DMS114 treated with DMSO at 0.1 percent for 48 hours (cell line): ENCODE measurements at regions not wholly inside any gene's neighbourhood (a gene's known extent, or its start where the extent isn't known, plus 50 kb on each side); places are given as distances from the start of the nearest gene placed in this dataset.
"Not testable (repeated sequence)": the region's sequence is repeated elsewhere in the genome, so short reads cannot be mapped to it uniquely, and the experiment has no call there.

Source experiments
- DNase-seq: peaks from one replicate; lab custom pipeline; 2025; ENCODE audit not compliant: unreplicated experiment; lab: John Stamatoyannopoulos, UW

DNA sequence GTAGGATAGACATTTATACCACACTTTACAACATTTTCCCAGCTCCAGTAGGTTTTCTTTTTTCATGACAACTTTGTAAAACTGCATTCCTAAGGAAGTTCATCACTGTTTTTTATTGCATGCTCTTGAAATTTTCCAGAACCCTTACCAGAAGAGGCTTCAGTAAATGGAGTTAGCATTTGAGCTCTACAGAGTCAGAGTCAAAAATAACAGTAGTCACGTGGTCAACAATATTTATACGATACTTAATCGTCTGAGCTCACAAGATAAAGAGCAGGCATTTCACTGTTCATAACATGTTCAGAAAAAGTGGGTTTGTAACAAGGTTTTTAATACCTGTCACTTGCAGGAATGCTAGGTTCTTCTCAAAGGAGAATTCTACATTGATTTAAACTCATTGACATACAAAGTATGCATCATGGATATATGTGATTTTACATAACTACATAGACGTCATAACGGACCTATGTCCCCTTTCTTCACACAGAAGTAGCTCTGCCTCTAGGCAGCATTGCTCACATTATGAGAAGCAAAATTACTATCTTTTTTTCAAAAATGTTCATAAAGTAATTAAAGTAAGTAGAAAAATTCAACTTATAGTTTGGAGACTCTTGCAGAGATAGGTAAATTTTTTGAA, 187.0 kb upstream of the COL3A1 start:
- DNase-seq = no peak

DNA sequence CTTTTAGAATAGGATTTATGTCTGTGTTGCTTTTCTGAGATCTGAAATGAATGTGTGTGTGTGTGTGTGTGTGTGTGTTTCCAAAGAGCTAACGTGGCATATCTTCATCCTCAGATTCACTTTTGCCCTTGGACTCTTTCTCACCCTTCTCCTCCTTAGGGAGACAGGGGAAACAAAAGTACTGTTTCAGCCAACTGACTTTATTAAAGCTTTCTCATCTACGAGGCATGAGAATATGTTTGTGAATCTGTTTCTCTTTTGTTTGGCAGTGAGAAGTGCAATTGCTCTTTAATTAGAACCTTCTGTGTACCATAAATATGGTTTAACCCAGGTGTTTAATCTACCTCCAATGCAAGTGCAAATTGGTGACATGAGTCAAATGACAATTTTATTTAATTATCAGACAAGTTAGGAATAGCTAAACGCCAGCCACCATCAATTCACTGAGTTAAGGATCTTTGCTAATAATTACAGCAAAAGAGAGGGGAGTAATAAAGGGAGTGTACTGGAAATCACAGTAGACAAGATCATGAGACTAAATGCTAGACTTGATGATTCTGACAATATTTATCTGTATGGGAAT, 186.4 kb upstream of the COL3A1 start:
- no peak for DNase-seq

DNA sequence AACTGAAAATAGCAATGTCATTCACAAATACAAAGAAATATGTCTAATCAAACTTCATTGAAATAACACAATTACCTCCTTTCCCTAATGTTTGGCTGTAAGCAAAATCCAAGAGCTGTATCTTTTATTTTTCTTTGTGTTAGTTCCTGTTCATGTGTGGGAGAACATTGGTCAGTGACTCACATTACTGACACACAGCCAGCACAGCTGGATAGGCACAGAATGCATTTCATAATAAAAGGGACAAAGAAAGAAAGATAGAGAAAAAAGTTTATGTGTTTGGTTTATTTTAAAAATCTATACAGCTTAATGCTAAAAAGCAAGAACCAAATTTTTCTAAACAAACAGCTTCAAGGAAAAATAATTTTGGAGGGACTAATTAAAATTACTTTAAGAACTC, 185.6 kb upstream of the COL3A1 start:
- DNase-seq = no peak

DNA sequence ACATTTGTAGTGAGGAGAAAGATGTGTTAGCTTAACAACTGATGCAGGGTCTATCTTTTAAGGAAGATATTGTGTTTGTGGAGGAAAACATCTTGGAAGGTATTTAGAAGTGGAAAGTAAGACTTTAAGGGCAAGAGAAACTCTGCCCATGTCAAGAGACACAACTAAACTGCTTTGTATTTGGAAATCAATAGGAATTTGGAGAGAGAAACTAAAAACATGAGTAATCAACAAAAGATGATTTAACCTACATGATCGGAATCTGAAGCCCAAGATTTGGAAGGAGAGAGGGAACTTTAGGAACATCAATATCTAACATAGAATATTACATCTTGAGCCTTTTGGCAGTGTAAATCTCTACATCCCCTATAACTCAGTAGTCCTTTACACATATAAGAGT, 184.2 kb upstream of the COL3A1 start:
- DNase-seq = no peak

DNA sequence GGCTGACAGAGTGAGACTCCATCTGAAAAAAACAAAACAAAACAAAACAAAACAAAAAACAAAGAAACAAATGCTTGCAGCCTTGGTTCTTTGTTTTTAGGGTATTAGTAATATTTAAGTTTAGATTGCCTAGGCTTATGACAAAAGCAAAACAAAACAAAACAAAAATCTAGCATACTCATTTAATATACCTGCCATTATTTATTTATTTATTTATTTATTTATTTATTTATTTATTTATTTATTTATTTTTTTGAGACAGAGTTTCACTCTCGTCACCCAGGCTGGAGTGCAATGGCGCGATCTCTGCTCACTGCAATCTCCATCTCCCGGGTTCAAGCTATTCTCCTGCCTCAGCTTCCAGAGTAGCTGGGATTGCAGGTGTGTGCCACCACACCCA, 179.7 kb upstream of the COL3A1 start:
- not testable (repeated sequence) for DNase-seq

DNA sequence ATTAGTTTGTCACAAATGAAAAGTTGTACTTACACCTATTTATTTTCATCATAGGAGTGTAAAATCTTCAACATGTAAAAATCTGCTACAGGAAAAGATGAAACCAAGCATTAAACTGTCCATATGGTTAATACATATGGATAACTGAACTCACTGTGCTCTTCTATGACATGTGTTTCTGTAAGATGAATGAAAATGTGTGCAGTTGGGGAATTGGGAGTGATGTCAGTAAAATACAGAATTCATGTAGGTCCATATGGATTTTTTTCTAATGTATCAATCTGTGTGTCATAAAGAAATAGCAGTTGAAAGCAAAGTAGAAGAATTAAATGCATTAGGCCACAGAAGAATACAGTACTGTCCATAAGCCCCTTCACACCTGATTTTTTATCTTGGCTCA, 178.4 kb upstream of the COL3A1 start:
- DNase-seq = no peak

DNA sequence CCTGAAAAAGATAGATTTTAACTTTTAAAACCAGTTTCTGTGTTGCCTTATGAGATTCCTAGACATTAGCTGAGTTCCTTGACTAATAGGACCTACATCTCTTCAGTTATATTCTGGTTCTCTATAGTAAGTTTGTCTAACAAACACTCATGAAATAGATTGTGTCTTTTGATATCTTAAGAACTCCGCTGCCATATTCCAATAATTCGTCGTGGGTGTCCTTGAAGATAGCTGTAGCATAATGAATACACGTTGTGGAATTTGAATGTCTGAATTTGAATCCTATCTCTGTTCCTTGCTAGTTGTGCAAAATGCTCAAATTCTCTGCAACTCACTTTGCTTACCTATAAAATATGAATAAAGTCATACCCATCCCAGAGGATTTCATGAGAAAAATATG, 176.8 kb upstream of the COL3A1 start:
- DNase-seq = no peak

DNA sequence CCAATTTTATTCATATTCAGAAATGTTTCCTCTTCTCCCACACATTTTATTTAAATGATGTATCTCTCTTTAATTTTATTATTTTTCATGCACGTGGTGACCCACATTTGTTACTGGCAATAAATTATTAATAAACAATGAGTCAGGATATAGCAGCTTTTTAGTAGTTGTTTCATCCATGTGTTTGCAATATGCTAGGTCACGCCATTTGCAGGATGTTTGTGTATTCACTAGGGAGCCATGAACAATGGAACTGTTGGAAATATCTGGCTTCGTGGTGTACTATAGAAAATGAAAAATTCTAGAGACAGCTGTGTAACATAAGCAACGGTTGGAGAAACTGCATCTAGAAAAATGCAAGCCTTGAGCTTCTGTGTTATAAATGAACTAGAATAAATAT, 176.0 kb upstream of the COL3A1 start:
- DNase-seq = no peak

DNA sequence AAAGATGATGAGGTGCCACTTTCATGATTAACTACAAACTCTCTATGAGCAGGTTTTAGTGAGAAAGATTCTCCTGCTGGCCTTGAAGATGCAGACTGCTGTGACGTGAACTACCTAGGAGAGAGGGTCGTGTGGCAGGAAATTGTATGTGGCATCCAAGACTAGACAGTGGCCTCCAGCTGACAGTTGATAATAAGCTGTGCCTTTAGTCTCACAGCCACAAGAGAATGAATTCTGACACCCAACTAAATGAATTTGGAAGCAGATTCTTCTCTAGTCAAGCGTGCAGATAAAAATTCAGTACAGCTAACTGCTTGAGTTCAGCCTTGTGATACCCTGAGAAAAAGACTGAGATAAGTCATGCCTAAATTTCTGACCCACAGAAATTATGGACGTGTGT, 169.0 kb upstream of the COL3A1 start:
- no peak for DNase-seq

DNA sequence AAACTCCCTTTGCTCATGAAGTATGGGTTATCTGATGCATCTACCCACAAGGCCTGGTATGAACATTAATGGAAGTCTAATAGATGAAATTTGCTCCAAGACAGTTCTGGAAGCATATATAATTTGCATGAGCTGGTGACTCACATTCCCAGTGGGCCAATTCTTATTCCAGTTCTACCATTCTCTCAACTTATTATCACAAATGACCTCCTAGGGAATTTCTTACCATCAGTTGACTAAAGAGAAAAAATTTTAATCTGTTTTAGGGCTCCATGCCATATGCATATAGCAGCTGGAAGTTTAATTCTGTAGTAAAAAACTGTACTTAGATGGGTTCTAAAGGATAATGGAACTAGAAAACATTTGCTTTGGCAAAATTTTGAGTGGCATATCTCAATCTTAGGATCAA, 165.2 kb upstream of the COL3A1 start:
- no peak for DNase-seq

DNA sequence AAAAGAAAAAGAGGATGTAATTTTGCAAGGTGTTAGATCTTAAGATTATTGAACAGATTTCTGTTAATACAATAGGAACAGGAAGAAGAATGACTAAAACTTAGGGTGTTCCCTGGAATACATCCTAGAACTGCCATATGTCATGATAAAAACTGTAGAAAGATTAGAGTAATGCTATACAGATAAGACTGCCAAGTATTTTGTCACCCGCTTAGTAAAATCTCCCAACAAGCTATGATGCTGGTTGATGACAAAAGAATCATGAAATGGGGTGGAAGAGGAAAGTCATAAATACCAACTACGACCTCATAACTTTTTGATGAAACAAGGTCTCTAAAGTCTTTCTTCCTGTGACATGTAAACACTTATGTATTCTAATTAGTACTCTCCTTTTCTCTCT, 163.6 kb upstream of the COL3A1 start:
- no peak for DNase-seq

DNA sequence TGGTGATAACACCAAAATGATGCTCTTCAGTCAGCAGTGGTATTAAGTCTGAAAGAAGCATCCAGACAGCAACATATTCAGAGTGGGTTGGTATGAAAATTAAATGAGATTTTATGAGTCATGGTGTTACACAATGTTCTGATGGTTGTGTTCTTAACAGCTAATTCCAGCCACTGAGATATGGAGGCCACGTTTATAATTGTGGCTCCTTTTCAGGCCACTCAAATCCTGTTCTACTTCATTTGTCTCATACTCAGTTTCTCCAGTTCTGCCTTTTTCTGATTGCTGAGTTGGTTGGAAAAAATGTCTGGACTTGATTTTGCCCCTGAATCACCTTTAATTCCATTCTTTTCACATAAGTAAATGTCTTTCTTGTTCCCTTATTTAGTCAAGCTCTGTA, 162.7 kb upstream of the COL3A1 start:
- DNase-seq = no peak

DNA sequence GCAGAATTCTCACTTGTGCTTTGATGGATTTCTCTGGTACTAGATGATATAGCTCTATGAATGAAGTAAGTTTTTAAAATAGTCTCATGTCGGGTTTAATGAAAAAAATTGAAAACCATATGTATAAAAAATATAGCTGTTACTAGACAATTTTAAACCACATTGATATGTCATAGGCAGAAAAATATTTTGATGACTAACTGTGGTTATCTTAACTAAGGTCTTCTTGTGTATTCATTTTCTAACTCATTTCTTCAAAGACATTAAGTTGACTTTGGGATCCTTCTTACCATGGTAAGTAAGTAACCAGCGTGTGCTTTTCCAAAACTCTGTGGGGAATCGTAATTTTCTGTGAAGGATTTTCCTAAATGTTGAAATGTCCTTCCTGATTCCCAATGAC, 160.9 kb upstream of the COL3A1 start:
- no peak for DNase-seq

DNA sequence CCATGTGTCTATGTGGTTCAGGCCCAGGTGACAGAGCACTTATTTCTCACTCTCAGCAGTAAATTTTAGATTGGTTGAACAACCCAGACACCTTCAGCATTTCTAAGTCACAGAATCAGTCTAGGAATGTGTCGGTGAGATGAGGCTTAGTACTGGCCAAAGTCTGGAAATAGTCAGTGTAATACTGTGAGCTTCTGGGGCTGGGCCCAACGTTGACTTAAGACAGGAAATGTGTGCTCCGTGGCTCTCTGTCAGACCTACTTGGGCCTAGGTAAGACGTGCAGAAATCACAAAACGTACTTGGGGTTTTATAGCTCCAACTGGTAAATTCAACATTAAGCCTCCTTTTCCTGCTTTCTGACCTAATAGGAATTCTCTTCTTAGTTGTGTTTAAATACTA, 160.3 kb upstream of the COL3A1 start:
- no peak for DNase-seq

DNA sequence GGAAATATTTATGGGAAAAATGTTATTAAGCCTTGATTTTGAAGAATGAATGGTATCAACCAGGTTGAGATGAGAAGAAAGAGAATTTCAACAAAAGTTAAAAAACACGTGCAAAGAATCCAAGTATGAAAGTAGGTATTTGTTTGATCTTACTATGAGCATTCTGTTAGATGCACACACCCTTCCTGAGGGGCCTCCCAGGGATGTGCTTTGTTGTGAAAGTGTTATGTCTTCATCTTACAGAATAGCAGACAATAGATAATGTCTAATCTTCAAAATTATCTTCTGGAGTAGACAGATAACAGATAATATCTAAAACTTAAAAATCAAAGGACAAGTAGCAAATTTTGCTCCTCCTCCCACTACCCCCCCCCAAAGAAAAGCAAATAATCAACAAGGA, 155.2 kb upstream of the COL3A1 start:
- DNase-seq = no peak

DNA sequence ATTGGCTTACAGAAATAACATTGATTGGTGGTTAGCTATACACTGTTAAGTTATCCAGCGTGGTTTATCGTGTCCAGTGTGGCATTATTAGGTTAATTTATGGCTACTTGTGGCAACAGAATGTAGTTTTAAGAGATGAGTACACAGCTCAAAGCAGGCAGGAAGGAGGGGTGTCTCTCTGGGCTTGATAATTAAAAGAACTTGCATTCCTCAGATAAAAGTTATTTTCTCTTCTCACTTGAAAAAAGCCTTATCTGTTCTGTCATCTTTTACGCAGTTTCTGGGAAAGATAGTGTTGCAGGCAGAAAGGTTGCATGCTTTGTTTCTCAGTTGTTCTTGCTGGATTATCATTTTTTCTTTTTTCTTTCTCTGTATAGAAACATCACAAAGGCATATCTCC, 154.4 kb upstream of the COL3A1 start:
- DNase-seq = peak; percentile 17

DNA sequence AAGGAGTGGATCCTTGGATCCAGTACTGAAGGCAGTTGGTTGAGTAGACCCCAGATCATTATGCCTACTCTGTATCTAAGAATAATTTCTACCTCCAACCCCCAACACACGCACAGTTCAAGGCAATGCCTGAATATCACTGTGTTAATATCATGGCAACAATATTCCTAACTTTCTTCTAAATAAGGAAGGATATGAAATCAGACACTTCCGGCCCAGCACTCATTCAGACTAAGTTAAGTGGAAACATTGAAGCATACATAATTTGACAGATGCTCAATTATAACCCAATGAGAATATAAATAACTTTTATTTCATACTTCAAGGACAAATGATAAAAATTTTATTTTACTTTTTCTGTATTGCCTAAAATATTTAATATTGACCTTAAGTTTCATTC, 153.6 kb upstream of the COL3A1 start:
- DNase-seq = no peak

DNA sequence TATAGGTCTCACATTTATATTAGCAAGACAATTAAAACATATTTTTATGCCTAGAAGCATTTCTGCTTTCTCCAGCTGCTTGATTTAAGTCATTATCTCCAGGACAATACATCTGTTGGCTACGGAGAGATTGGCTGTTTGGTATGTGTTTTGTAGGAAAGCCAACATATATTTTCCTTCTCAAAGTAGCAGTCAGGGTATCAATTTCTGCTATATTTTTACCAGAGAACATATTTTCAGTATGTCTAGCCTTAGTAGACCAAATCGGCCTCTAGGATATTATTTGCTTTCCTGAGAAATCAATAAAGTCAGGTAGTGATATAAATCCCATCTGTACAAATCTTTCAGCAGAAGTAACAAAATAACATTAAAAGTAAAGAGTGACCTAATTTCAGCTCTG, 150.0 kb upstream of the COL3A1 start:
- no peak for DNase-seq

DNA sequence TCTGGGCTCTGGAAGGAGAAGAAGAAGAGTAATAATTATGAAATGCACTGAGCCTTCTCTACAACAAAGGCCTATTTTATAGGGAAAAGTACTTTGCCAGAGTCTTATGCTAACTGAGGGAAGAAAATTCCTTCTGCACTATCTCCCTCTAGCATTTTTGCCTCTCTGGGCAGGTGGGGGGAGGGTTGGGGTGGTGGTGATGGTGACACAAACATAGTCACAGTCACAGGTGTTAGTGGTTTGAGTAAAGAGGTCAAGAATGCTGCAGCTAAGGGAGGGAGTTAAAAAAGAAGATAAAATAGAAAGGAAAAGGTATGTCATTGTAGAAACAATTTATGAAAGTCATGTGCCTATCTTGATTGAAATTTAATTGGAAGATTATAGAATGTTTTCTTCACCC, 140.8 kb upstream of the COL3A1 start:
- no peak for DNase-seq

DNA sequence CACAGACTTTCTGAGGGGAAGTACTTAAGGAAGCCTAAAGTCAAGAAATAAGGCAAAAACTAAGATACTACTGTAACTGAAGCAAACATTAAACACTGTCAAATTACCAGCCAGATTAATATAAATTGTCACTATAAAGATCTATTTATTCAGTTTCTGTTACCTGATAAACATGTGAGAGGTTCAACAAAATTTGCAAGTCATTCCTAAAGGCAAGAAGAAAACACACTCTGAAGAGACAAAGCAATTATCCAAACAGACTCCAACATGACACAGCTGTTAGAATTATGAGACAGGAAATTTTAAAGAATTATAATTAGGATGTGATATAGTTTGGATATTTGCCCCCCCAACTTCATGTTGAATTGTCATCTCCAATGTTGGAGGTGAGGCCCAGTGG, 140.4 kb upstream of the COL3A1 start:
- DNase-seq = no peak

DNA sequence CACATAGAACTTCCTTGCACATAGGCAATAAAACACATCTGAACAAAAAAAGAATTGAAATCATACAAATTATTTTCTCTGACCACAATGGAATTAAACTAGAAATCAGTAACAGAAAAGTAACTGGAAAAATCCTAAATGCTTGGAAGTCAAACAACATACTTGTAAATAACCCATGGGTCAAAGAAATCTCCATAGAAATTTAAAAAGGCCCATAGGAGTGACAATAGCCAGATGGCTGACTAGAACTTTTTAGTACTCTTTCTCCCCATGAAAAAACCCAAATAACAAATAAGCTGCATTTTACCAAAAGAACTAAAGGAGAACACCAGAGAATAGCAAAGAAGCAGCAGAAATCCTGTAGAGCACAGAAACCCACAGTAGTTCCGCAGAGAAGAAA, 139.2 kb upstream of the COL3A1 start:
- no peak for DNase-seq

DNA sequence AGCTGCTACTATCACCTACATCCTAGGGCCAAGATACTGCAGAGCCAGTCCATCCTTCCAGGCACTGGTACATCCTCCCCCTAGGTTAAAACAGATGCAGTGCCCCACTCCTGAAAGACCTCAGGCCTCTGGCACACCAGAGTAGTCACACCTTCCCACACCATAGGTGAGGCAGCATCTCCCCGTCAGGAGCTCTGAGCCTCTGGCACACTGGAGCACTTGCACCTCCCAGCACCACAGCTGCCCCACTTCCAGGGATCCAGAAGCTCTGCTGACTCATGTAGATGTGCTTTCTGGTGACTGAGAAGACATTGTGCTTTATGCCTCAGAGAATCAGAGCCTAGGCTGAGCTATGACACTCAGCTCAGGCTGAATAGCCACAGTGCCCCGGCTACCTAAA, 138.4 kb upstream of the COL3A1 start:
- DNase-seq = no peak

DNA sequence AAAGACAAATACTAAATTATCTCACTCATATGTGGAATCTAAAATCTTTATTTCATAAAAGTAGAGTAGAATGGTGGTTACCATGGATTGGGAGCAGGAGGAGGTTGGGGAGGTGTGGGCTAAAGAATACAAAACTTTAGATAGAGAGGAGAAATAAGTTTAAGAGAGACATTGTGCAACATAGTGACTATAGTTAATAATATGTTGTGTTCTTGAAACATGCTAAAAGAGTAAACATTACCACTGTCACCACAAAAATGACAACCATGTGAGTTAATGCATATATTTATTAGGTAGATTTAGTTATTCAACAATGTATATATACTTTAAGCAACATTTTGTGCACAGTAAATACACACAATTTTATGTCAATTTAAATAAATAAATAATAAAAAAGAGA, 128.5 kb upstream of the COL3A1 start:
- no peak for DNase-seq
